ENCODE measurements at regions not wholly inside any gene's neighbourhood (a gene's known extent, or its start where the extent isn't known, plus 50 kb on each side); places are given as distances from the start of the nearest gene placed in this dataset.

DNA sequence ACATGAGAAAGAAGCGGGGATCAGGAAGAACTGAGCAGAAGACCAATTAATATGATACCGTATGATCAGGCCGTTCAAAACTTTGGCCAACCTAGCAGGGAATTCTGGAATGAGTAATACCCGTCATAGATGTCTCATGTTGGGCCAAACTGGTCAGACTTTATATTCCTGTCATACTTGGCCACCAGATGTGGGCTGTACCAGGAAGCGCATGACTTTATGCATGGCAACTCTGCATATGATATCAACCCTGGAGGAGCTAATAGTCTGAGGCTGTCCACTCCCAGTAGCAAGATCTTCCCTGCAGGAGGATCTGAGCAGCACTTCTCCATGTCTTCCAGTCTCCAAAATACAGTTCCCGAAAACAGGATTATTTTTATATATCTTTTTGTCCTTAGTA is 68.5 kb upstream of the NAA35 start:
- TF ChIP-seq, protein P1, sequence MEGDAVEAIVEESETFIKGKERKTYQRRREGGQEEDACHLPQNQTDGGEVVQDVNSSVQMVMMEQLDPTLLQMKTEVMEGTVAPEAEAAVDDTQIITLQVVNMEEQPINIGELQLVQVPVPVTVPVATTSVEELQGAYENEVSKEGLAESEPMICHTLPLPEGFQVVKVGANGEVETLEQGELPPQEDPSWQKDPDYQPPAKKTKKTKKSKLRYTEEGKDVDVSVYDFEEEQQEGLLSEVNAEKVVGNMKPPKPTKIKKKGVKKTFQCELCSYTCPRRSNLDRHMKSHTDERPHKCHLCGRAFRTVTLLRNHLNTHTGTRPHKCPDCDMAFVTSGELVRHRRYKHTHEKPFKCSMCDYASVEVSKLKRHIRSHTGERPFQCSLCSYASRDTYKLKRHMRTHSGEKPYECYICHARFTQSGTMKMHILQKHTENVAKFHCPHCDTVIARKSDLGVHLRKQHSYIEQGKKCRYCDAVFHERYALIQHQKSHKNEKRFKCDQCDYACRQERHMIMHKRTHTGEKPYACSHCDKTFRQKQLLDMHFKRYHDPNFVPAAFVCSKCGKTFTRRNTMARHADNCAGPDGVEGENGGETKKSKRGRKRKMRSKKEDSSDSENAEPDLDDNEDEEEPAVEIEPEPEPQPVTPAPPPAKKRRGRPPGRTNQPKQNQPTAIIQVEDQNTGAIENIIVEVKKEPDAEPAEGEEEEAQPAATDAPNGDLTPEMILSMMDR (IDR thresholded peaks at IDR 0.05) = no peak
- TF ChIP-seq POLR2A (IDR thresholded peaks at IDR 0.05) = no peak
